ENCODE measurements at regions not wholly inside any gene's neighbourhood (a gene's known extent, or its start where the extent isn't known, plus 50 kb on each side); places are given as distances from the start of the nearest gene placed in this dataset.

DNA sequence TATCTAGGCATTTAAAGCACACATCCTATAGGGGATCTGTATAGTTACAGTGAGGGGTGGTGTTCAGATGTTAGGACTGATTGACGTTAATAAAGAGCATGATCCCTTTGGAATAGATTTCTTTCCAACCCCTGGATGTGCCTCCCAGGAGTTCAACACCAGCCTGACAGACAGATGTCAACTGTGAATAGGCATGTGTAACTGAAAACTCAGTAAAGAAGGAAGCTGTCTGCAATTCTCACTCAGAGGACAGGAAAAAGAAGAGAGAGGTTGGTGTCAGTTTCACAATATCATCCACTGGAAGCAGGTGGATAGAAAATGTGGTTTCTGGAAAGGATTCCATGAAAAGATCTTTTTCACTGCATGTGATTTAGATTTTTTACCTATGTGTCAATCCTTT, 396.3 kb downstream of the NSUN3 start:
- no peak for DNase-seq
- 70 to 73% methylated on average over 1 of the region's 1 CpG for WGBS, 2 donors
- H3K4me1 ChIP-seq = no peaks in the 10 kb centered on the region
- H3K27ac ChIP-seq = no peak overlapping the region
- intact Hi-C loops (cut with DNase I) = no loop called here
- H3K27me3 ChIP-seq = no peaks in the 10 kb centered on the region
- TF ChIP-seq, protein P1, sequence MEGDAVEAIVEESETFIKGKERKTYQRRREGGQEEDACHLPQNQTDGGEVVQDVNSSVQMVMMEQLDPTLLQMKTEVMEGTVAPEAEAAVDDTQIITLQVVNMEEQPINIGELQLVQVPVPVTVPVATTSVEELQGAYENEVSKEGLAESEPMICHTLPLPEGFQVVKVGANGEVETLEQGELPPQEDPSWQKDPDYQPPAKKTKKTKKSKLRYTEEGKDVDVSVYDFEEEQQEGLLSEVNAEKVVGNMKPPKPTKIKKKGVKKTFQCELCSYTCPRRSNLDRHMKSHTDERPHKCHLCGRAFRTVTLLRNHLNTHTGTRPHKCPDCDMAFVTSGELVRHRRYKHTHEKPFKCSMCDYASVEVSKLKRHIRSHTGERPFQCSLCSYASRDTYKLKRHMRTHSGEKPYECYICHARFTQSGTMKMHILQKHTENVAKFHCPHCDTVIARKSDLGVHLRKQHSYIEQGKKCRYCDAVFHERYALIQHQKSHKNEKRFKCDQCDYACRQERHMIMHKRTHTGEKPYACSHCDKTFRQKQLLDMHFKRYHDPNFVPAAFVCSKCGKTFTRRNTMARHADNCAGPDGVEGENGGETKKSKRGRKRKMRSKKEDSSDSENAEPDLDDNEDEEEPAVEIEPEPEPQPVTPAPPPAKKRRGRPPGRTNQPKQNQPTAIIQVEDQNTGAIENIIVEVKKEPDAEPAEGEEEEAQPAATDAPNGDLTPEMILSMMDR (IDR thresholded peaks at IDR 0.05) = no peak
- TF ChIP-seq POLR2A (IDR thresholded peaks at IDR 0.05) = no peak
- H3K36me3 ChIP-seq = no peaks in the 10 kb centered on the region
- no peak overlapping the region for H3K4me3 ChIP-seq
- H3K9me3 ChIP-seq = no peaks in the 10 kb centered on the region

GRCh38 chr3:94460931-94461330, 398.1 kb downstream of the NSUN3 start:
- 64 to 77% methylated on average over 3 of the region's 3 CpGs for WGBS, 2 donors
- TF ChIP-seq, protein P1 (IDR thresholded peaks at IDR 0.05) = no peak
- TF ChIP-seq POLR2A (IDR thresholded peaks at IDR 0.05) = no peak
- no peak for DNase-seq
- H3K9me3 ChIP-seq = no peaks in the 10 kb centered on the region
- no peaks in the 10 kb centered on the region for H3K36me3 ChIP-seq
- H3K4me1 ChIP-seq = no peaks in the 10 kb centered on the region
- no peak overlapping the region for H3K27ac ChIP-seq
- no peak overlapping the region for H3K4me3 ChIP-seq
- no peaks in the 10 kb centered on the region for H3K27me3 ChIP-seq
- intact Hi-C loops (cut with DNase I) = no loop called here

- intact Hi-C loops (cut with DNase I) = no loop called here
- DNase-seq = no peak
- H3K9me3 ChIP-seq = no peaks in the 10 kb centered on the region
- no peaks in the 10 kb centered on the region for H3K4me1 ChIP-seq
- H3K4me3 ChIP-seq = no peak overlapping the region
- no peak overlapping the region for H3K27ac ChIP-seq
- TF ChIP-seq, protein P1 (IDR thresholded peaks at IDR 0.05) = no peak
- TF ChIP-seq POLR2A (IDR thresholded peaks at IDR 0.05) = no peak
- no peaks in the 10 kb centered on the region for H3K36me3 ChIP-seq
- 22 to 31% methylated on average over 2 of the region's 2 CpGs for WGBS, 2 donors
- H3K27me3 ChIP-seq = no peaks in the 10 kb centered on the region
These were observed 400.1 kb downstream of the NSUN3 start for GRCh38 chr3:94462931-94463330.

DNA sequence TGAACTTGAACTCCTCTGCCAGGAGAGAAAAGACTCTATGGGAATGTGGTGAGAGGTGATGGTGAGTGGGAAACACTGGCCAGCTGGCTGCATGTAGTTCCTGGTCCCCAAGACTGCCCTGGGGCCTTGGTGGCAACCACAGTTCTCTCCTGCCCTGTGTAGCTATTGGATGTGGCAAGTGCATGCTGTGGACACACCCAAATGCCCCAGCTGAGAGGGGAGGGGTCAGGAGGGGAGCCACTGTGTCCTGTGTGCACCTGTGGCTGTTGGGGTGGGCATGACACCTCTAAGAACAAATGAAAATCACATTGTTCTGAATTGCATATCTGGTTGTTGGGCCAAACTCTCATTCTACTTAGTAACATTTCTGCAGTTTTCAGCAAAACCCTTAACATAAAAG, 409.6 kb downstream of the NSUN3 start:
- Histone ChIP-seq H3K36me3 (no peaks in the 10 kb centered on the region), H3K27ac (no peak overlapping the region), H3K9me3 (peaks cover 0 to 11% (median 7%) of the 10 kb centered on the region in 3 donors), H3K4me1 (no peaks in the 10 kb centered on the region), H3K27me3 (no peaks in the 10 kb centered on the region), H3K4me3 (no peak overlapping the region)
- no peak for TF ChIP-seq POLR2A (IDR thresholded peaks at IDR 0.05)
- TF ChIP-seq, protein P1 (IDR thresholded peaks at IDR 0.05) = no peak
- no peak for DNase-seq
- intact Hi-C loops (cut with DNase I) = no loop called here

DNA sequence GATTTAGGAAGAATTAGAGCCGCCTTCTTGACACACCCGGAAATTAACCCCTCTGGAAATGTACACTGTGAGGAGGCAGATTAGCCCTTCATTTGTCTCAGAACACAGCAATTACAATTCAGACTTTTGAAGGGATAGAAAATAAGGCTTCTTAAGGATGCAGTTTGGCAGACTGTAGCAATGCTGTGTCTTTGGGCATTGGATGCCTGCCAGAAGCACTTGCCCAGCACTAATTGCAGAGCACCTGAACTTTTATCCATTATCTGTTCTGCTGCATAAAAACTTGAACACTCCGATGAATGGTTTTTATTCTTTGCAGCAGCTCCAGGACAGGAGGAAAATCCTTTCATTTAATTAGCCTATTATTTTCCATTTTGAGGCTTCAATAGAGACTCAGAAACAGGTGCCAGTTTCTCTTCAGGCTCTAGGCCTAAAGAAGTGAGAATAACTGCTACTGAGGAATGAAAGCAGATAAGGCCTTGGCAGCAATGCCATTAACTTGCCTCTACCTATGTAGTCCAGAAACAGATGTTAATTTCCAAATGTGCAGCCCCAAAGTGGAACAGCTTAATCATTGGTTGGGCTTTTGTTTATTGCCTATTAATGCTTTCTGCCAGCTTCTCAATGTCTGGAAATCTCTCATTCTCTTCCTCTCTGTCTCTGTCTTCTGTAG, 418.5 kb downstream of the NSUN3 start:
- WGBS, 2 donors = 33 to 47% methylated on average over 3 of the region's 3 CpGs
- no peak for TF ChIP-seq POLR2A (IDR thresholded peaks at IDR 0.05)
- TF ChIP-seq, protein P1 (IDR thresholded peaks at IDR 0.05) = no peak
- H3K27ac ChIP-seq = no peak overlapping the region
- H3K4me3 ChIP-seq = no peak overlapping the region
- H3K9me3 ChIP-seq = peaks cover 0 to 1% (median 0%) of the 10 kb centered on the region in 3 donors
- H3K36me3 ChIP-seq = no peaks in the 10 kb centered on the region
- intact Hi-C loops (cut with DNase I) = no loop called here
- H3K4me1 ChIP-seq = no peaks in the 10 kb centered on the region
- no peak for DNase-seq
- no peaks in the 10 kb centered on the region for H3K27me3 ChIP-seq
